GM21423 (cell line): ENCODE measurements at regions not wholly inside any gene's neighbourhood (a gene's known extent, or its start where the extent isn't known, plus 50 kb on each side); places are given as distances from the start of the nearest gene placed in this dataset.

Experiments
- ATAC-seq: cut with Tn5 transposase; IDR thresholded peaks from one replicate; pipeline ENCODE4 v1.9.1; 2021; ENCODE audit warnings: mild to moderate bottlenecking, moderate library complexity; ENCODE audit not compliant: unreplicated experiment

DNA sequence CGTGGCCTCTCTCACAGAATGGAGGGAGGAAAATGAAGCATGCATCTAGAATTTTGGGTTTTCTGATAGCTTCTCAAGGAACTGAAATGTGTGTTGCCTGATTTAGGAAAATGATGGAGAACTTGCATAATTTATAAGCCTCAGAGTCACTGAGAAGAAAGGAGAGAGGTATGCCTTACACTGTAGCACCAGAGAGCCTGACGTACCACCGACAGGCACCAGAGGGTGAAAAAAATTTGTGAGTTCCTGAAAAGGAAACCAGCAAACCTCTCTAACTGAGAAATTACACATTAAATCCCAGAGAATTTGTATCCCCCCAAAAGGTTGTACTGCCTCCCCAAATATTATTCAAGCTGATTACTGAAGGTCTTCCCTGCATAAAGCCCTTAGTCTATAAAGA, 915.3 kb upstream of the SLITRK6 start:
- no peak for ATAC-seq

- no peak for ATAC-seq
Observed at GRCh38 chr13:86725105-86725504, 925.9 kb upstream of the SLITRK6 start.

- no peak for ATAC-seq
Observed at GRCh38 chr13:86729206-86729605, 930.0 kb upstream of the SLITRK6 start.

DNA sequence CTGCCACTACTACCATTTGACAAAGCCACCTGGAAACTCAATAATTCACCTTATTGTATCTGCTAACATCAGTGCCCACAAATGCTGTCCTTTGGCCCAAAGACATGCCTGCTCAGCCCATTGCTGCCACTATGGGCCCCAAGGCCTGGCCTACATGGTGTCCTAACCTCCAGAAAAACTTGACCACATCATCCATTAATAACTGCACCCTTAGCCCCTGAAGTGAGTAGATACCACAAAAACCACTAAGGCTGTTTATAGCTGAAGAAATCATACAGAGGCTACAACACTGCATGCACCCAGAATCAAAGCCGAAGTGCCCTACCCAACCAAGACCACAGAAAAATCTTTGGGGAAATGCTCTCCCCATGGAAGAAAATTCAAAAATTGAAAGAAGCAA, 932.8 kb upstream of the SLITRK6 start:
- ATAC-seq: no peak

DNA sequence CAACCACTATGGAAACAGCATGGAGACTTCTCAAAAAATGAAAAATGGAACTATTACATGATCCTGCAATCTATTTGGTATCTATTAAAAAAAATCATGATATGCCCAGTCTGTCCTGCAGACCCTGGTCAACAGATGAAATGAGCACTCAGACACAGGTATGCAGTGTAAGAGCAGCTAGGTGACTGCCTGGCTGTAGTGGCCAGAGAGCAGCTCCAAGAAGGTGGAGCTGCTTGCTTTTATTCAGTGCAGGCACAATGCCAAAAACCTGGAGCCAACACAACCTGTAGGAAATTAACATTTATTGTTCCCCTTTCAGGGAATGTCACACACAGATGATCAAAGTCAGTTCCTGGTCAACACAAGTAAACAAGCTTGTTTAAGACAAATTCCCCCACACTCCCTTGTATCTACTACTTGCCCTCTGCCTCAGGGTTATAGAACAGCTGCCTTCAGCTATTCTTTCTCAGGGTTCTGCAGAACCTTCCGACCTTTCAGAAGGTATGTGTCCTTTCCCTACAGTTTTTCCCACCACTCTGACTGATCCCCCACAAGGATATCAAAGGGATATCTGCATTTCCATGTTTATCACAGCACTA, 933.7 kb upstream of the SLITRK5 start:
- ATAC-seq: no peak

DNA sequence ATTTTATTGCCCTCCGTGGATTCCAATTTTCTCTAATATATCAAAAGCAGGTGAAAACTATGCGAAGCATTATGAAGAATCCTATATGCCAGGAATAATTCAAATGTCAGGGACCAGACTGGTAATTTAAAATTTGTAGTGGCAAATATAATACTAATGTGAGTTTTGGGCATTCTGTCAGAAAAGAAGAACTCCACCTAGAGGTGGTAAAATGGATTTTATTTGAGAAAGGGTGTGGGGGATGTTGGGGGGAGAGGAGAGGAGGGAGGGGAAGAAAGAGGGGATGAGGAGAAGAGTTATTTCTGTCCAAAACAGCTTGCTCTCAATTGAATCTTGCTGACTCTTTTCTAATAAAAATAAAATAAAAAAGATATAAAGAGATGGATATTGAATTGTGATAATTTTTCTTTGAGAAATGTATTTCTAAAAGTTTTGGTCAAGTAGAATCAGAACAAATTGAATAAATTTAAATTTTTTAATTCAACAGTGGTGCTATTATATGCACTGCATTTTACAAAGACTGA, 929.3 kb upstream of the SLITRK5 start:
- ATAC-seq: no peak

GRCh38 chr13:86757236-86757978, 913.8 kb upstream of the SLITRK5 start:
- ATAC-seq: no peak

DNA sequence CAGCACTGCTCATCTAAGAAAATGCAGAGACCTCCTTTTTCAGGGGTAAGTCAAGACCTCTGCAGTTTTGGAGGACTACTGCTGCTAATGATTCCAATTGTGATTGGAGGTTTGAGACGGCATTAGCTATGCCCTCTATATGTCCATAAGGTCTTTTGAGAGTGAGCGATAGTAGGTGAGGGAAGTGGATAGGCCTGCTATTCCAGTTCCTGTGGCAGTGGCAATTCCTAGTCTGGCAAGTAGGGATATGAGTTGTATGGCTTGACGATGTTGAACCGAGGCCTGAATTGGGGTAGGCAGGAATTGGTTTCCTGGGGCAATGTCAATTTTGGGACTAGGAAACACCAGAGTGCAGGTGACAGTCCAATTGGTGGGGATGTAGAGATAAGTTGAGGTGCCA, 913.1 kb upstream of the SLITRK5 start:
- no peak for ATAC-seq

DNA sequence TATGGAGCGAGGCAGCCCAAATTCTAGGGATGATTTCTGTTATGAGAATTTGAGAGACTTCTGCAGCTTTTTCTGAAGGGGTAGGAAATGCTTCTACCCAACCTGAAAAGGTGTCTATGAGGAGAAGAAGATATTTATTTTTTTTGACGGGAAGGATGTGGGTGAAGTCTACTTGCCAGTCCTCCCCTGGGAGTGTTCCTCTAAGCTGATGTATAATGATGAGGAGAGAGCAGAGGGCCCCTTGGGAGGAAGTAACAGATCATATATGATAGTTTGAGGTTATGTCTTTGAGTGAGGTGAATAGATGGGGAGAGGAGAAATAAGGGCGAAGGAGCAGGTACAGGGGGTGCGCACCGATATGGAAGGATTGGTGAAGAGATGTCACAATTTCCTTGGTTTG, 910.6 kb upstream of the SLITRK5 start:
- ATAC-seq: no peak

- ATAC-seq: no peak
Observed at GRCh38 chr13:86765462-86765861, 905.7 kb upstream of the SLITRK5 start.

DNA sequence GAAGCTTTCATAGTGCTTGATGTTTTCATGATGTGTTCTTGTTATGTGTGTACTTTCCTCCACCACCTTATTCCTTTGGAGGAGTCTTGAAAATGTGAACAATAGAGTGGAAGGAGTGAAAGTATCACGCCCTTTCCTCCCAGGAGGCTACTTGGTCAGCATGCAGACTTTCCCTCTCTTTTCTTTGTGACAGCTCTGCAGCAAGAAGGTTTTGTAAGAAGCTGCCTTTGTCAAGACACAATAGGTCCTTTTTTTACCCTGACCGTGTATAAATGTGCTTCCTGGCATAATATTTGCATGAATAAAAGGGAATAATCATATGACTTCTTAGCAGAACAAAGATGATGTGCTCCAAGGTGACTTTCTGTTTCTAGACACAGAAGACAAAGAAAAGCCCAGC, 882.6 kb upstream of the SLITRK5 start:
- ATAC-seq: no peak

- ATAC-seq: no peak
Observed at GRCh38 chr13:86792153-86792651, 879.0 kb upstream of the SLITRK5 start.

DNA sequence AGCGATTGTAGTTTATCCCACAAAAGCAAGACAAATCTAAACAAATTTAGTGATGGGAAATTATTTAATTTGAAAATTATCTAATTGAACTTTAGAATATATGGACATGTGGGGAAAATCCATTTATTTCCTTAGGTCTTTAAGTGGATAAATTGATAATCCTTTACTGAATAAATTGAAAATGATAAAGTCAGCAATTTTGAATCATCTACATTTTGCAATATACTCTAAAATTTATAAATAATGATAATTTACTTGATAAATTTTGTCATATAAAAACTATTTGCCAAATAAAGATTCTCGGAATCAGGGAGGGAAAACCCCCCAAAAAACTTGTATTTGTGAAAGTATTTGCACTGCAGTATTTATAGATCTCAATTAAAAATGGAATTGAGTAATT, 875.3 kb upstream of the SLITRK5 start:
- no peak for ATAC-seq

DNA sequence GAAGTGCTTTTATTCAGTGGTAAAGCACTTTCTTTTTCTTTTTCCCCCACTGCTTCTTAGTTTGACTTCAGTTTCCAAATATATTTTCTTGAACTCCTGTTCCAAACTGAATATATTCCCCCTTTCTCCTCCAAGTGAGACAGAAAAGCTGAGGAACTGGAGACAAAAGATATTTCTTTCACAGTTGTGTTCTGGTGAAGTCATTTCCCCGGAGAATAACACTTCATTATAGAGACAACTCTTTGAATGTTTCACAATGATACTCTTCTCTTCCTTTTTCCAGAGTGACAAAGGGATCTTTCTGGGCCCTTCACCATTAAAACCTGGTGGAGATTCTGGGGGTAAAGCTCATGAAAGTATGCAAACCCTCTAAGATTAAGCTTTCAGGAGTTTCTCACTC, 860.8 kb upstream of the SLITRK5 start:
- no peak for ATAC-seq

DNA sequence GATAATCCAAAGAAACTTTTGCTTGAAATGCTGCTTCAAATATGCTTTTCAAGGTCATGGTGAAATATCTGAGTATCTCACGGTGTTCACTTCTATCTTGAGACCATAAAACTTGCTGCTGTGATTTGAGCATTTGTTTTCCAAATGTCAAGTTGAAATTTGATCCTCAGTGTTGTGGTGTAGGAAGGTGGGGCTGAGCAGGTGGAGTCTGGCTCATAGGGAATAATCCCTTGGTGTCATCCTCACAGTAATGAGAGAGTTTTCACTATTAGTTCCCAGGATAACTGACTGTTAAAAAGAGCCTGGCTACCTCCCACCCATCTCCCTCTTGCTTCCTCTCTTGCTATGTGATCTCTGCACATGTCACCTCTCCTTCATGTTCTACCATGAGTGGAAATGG, 858.0 kb upstream of the SLITRK5 start:
- ATAC-seq: no peak

DNA sequence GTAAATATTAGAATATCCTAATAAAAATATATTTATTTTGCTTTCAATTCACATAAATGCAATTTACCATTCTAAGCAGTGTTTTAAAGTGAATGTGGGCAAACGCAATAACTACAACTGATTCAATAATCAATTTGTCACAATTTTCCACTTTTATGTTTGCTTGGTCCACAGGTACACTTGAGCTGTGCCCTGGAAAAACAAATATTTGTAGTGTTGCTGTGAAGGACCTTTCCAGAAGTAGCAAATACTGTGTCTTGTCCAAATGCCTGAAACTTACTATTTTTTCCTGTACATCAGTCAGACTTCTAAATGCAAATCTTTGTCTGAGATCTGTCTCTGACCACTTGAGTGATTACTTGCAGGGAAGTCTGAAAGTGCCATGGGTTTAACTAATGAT, 845.8 kb upstream of the SLITRK5 start:
- ATAC-seq: no peak

DNA sequence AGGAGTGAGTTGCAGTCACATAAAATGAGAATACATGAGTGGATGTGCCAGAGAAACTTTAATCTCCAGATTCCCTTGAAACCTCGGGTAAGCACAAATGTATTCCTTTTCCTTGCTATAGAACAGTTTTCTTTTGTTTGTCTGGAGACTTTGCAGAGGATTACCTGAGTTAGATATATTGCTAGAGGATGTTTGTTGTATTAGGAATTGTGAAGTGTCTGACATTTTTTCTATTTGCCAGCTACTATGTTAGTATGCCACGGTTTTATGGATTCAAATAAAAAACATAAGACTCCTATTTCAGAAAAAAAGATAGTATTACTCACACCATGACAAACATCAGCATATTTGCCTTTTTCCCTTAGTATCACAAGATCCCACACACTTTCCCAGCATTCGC, 844.9 kb upstream of the SLITRK5 start:
- no peak for ATAC-seq

DNA sequence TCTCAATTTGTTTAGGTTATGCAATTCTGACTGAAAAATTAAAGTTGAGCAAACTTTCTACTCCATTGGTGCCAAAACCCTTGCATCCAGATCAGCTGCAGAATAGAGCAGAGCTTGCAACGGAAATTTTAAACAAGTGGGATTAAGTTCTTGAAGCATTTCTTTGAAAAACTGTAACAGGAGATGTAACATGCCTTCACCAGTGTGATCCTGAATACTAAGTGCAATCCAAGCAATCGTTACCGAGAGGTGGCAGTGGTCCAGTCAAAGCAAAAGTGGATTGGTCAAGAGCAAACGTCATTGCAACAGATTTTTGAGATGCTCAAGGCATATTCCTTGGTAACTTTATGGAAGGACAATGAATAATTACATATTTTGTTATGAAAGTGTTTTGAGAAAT, 841.1 kb upstream of the SLITRK5 start:
- ATAC-seq: no peak

- no peak for ATAC-seq
Observed at GRCh38 chr13:86831084-86831483, 840.1 kb upstream of the SLITRK5 start.

- no peak for ATAC-seq
Observed at GRCh38 chr13:86838411-86839120, 832.6 kb upstream of the SLITRK5 start.

DNA sequence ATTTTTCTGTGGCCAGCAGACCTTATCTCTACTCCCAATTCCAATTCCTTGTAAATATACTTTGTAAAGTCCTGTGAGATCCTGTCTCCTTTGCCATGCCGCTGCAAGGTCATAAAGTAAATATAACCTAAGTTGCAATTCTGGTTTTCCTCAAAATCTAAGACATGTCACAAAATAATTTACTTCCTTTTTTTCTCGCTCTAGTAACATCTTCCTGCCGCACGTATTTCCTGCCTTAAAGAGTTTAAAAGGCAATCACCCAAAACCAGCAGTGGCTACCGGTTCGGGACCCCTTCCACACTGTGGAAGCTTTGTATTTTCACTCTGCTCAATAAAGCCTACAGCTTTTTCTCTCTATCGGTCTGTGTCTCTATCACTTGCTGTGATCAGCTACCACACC, 832.0 kb upstream of the SLITRK5 start:
- no peak for ATAC-seq
